ENCODE measurements at regions not wholly inside any gene's neighbourhood (a gene's known extent, or its start where the extent isn't known, plus 50 kb on each side); places are given as distances from the start of the nearest gene placed in this dataset.

GRCh38 chr4:154939851-154940250, 158.8 kb downstream of the RBM46 start:
- Histone ChIP-seq H3K79me2 (ENCODE audit: insufficient read depth) (no peaks in the 10 kb centered on the region), H3K9me2 (ENCODE audit: insufficient read depth) (no peaks in the 10 kb centered on the region), H4K20me1 (ENCODE audit: insufficient read depth) (no peaks in the 10 kb centered on the region), H3K36me3 (ENCODE audit: low read depth) (no peaks in the 10 kb centered on the region), H3K4me3 (no peak overlapping the region), H3K4me2 (ENCODE audit: unreplicated experiment) (no peak overlapping the region), H3K4me1 (ENCODE audit: insufficient read depth) (no peaks in the 10 kb centered on the region), H3K27me3 (replicated peaks; ENCODE audit: insufficient read depth) (no peaks in the 10 kb centered on the region), H3K9ac (no peak overlapping the region), H2AFZ (no peak overlapping the region), H3F3A (ENCODE audit: insufficient read depth) (no peaks in the 10 kb centered on the region), H3K9me3 (ENCODE audit: low read depth) (no peaks in the 10 kb centered on the region), H3K27ac (no peak overlapping the region)
- no peak for DNase-seq
- in situ Hi-C loops (cut with MboI): no loop called here
- 15 to 31% methylated on average over 3 of the region's 3 CpGs for WGBS, 2 experiments (ENCODE audit: low coverage in 1 of 2, low lambda C conversion rate in 2 of 2, missing lambda C conversion rate in 2 of 2)
- TF ChIP-seq EZH2 (IDR thresholded peaks at IDR 0.05; ENCODE audit: insufficient read depth, poor library complexity, severe bottlenecking) (no peak), EZH2phosphoT487 (IDR thresholded peaks at IDR 0.05; ENCODE audit: insufficient read depth, low read depth) (no peak)

GRCh38 chr4:154942176-154942575, 161.1 kb downstream of the RBM46 start:
- H2AFZ ChIP-seq: no peak overlapping the region
- in situ Hi-C loops (cut with MboI): no loop called here
- no peaks in the 10 kb centered on the region for H3K9me2 ChIP-seq (ENCODE audit: insufficient read depth)
- no peak overlapping the region for H3K27ac ChIP-seq
- no peaks in the 10 kb centered on the region for H3K36me3 ChIP-seq (ENCODE audit: low read depth)
- H3K9ac ChIP-seq: no peak overlapping the region
- H4K20me1 ChIP-seq (ENCODE audit: insufficient read depth): no peaks in the 10 kb centered on the region
- no peaks in the 10 kb centered on the region for H3F3A ChIP-seq (ENCODE audit: insufficient read depth)
- no peaks in the 10 kb centered on the region for H3K4me1 ChIP-seq (ENCODE audit: insufficient read depth)
- no peak for TF ChIP-seq EZH2phosphoT487 (IDR thresholded peaks at IDR 0.05; ENCODE audit: insufficient read depth, low read depth)
- TF ChIP-seq EZH2 (IDR thresholded peaks at IDR 0.05; ENCODE audit: insufficient read depth, poor library complexity, severe bottlenecking): no peak
- H3K4me2 ChIP-seq (ENCODE audit: unreplicated experiment): no peak overlapping the region
- no peaks in the 10 kb centered on the region for H3K79me2 ChIP-seq (ENCODE audit: insufficient read depth)
- no peaks in the 10 kb centered on the region for H3K27me3 ChIP-seq (replicated peaks; ENCODE audit: insufficient read depth)
- no peak overlapping the region for H3K4me3 ChIP-seq
- H3K9me3 ChIP-seq (ENCODE audit: low read depth): no peaks in the 10 kb centered on the region
- no peak for DNase-seq

- Histone ChIP-seq H3K4me1 (ENCODE audit: insufficient read depth) (no peaks in the 10 kb centered on the region), H3K27me3 (replicated peaks; ENCODE audit: insufficient read depth) (no peaks in the 10 kb centered on the region), H3K4me2 (ENCODE audit: unreplicated experiment) (no peak overlapping the region), H3K4me3 (no peak overlapping the region), H3F3A (ENCODE audit: insufficient read depth) (no peaks in the 10 kb centered on the region), H2AFZ (no peak overlapping the region), H3K79me2 (ENCODE audit: insufficient read depth) (no peaks in the 10 kb centered on the region), H4K20me1 (ENCODE audit: insufficient read depth) (no peaks in the 10 kb centered on the region), H3K9me3 (ENCODE audit: low read depth) (no peaks in the 10 kb centered on the region), H3K9ac (no peak overlapping the region), H3K36me3 (ENCODE audit: low read depth) (no peaks in the 10 kb centered on the region), H3K9me2 (ENCODE audit: insufficient read depth) (no peaks in the 10 kb centered on the region), H3K27ac (no peak overlapping the region)
- in situ Hi-C loops (cut with MboI): no loop called here
- TF ChIP-seq EZH2phosphoT487 (IDR thresholded peaks at IDR 0.05; ENCODE audit: insufficient read depth, low read depth): no peak
- TF ChIP-seq EZH2 (IDR thresholded peaks at IDR 0.05; ENCODE audit: insufficient read depth, poor library complexity, severe bottlenecking): no peak
- WGBS, 2 experiments (ENCODE audit: low coverage in 1 of 2, low lambda C conversion rate in 2 of 2, missing lambda C conversion rate in 2 of 2): 13 to 19% methylated on average over 4 of the region's 4 CpGs
- no peak for DNase-seq
Measured at GRCh38 chr4:154944996-154945395, 163.9 kb downstream of the RBM46 start.

GRCh38 chr4:154946113-154946512, 165.0 kb downstream of the RBM46 start:
- TF ChIP-seq EZH2phosphoT487 (IDR thresholded peaks at IDR 0.05; ENCODE audit: insufficient read depth, low read depth) (no peak), EZH2 (IDR thresholded peaks at IDR 0.05; ENCODE audit: insufficient read depth, poor library complexity, severe bottlenecking) (no peak)
- Histone ChIP-seq H2AFZ (no peak overlapping the region), H3K4me1 (ENCODE audit: insufficient read depth) (no peaks in the 10 kb centered on the region), H3K9me3 (ENCODE audit: low read depth) (no peaks in the 10 kb centered on the region), H3K4me3 (no peak overlapping the region), H3K36me3 (ENCODE audit: low read depth) (no peaks in the 10 kb centered on the region), H4K20me1 (ENCODE audit: insufficient read depth) (no peaks in the 10 kb centered on the region), H3F3A (ENCODE audit: insufficient read depth) (no peaks in the 10 kb centered on the region), H3K4me2 (ENCODE audit: unreplicated experiment) (no peak overlapping the region), H3K27ac (no peak overlapping the region), H3K9me2 (ENCODE audit: insufficient read depth) (no peaks in the 10 kb centered on the region), H3K27me3 (replicated peaks; ENCODE audit: insufficient read depth) (no peaks in the 10 kb centered on the region), H3K9ac (no peak overlapping the region), H3K79me2 (ENCODE audit: insufficient read depth) (no peaks in the 10 kb centered on the region)
- DNase-seq: no peak
- 1 to 6% methylated on average over 2 of the region's 2 CpGs for WGBS, 2 experiments (ENCODE audit: low coverage in 1 of 2, low lambda C conversion rate in 2 of 2, missing lambda C conversion rate in 2 of 2)
- in situ Hi-C loops (cut with MboI): no loop called here

GRCh38 chr4:154953691-154954090, 172.6 kb downstream of the RBM46 start:
- TF ChIP-seq EZH2phosphoT487 (IDR thresholded peaks at IDR 0.05; ENCODE audit: insufficient read depth, low read depth): no peak
- H3K27me3 ChIP-seq (replicated peaks; ENCODE audit: insufficient read depth): no peaks in the 10 kb centered on the region
- no peaks in the 10 kb centered on the region for H3F3A ChIP-seq (ENCODE audit: insufficient read depth)
- no peaks in the 10 kb centered on the region for H3K9me2 ChIP-seq (ENCODE audit: insufficient read depth)
- H3K36me3 ChIP-seq (ENCODE audit: low read depth): no peaks in the 10 kb centered on the region
- no peaks in the 10 kb centered on the region; the same call in 1 of the 2 replicates for H4K20me1 ChIP-seq (ENCODE audit: insufficient read depth)
- in situ Hi-C loops (cut with MboI): no loop called here
- no peak overlapping the region for H3K27ac ChIP-seq
- H3K79me2 ChIP-seq (ENCODE audit: insufficient read depth): no peaks in the 10 kb centered on the region
- no peak overlapping the region for H3K4me3 ChIP-seq
- H3K9me3 ChIP-seq (ENCODE audit: low read depth): no peaks in the 10 kb centered on the region
- H2AFZ ChIP-seq: no peak overlapping the region
- H3K4me1 ChIP-seq (ENCODE audit: insufficient read depth): no peaks in the 10 kb centered on the region
- no peak overlapping the region for H3K9ac ChIP-seq
- DNase-seq: no peak
- H3K4me2 ChIP-seq (ENCODE audit: unreplicated experiment): no peak overlapping the region
